ENCODE measurements at regions not wholly inside any gene's neighbourhood (a gene's known extent, or its start where the extent isn't known, plus 50 kb on each side); places are given as distances from the start of the nearest gene placed in this dataset.
"Not testable (repeated sequence)": the region's sequence is repeated elsewhere in the genome, so short reads cannot be mapped to it uniquely, and the experiment has no call there.

- DNase-seq, result peak; percentile 70
These were observed 204.8 kb downstream of the KCNK2 start for GRCh38 chr1:215287362-215287761.

DNA sequence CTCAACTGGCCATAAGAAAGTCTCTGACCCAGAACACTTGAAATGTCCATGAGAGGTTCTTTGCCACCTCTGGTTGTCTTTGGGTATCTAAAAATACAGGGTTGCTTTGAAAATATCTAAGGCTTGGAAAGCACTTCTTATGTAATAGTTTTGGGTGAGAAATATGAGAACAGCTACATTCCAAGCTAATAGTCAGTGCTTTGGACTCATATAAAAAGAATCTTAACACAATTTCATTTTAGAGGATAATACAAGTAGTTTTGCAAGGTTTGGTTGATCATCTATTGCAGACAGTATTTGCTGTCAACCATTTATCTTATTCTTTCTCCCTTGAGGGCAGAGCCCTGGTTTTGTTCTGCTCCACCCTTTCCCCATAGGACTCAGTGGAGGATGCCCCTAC, 207.5 kb downstream of the KCNK2 start:
- DNase-seq, result no peak

GRCh38 chr1:215292932-215293331, 210.4 kb downstream of the KCNK2 start:
- no peak for DNase-seq

GRCh38 chr1:215306426-215306825, 223.9 kb downstream of the KCNK2 start:
- no peak for DNase-seq

DNA sequence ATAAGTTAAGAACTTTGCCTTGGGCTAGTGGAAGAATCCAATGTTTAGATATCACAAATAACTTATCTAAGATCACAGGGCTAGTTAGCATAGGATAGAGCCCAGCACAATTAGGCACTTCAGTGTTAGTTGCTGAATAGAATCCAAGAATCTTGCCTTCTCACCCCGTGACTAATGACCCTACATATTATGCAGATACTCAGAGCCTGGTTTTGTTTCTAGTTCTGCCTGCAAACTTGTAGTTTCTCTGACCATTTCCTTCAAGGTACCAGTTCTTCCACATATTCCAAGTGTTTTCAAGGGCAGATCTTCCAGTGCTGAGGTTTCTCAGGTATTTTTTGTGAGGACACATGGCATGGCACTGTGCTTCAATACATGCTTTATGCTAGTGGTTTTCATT, 239.3 kb downstream of the KCNK2 start:
- DNase-seq, result no peak

DNA sequence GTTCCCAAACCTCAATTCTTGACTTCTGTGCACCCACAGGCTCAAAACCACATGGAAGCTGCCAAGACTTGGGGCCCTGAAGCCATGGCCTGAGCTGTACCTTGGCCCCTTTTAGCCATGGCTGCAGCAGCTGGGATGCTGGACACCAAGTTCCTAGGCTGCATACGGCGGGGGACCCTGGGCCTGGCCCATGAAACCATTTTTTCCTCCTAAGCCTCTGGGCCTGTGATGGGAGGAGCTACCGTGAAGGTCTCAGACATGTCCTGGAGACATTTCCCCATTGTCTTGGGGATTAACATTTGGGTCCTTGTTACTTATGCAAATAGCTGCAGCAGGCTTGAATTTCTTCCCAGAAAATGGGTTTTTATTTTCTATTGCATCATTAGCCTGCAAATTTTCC, 241.5 kb downstream of the KCNK2 start:
- DNase-seq, result not testable (repeated sequence)

DNA sequence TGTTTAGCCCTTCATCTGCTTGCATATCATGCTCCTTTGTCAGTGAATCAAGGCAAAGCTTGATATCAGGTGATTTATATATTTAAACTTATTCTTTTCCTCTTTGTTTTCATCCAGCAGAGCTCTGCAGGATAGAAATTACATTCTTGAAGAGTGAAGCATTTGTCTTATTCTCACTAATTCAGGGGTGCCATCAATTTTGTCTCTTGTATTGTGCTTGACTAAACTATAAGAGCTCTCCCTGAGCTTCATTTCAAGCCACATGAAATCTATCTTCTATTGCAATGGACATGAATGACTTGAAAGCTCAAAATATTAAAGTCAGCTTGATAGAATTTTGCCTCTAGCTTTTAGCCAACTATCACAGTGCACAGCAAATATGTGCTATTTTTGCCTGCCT, 236.7 kb upstream of the KCTD3 start:
- no peak for DNase-seq

GRCh38 chr1:215344539-215344938, 222.6 kb upstream of the KCTD3 start:
- DNase-seq, result no peak

DNA sequence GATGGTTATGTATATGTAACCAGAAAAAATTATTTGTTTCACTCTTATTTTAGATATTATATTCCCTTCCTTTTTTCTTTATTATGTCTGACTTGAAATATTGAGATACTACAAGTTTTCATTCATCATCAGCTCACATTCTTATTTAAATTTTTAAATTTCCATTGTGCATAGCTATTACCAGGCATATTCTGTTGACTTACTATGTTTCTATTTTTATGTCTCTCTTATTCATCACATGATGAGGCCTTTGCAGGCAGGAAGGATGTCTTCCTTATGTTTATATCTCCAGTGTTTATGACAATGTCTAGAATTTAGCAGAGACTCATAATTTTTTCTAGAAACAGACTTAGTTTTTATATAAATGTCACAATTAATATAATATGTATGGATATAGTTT, 221.9 kb upstream of the KCTD3 start:
- DNase-seq, result no peak

DNA sequence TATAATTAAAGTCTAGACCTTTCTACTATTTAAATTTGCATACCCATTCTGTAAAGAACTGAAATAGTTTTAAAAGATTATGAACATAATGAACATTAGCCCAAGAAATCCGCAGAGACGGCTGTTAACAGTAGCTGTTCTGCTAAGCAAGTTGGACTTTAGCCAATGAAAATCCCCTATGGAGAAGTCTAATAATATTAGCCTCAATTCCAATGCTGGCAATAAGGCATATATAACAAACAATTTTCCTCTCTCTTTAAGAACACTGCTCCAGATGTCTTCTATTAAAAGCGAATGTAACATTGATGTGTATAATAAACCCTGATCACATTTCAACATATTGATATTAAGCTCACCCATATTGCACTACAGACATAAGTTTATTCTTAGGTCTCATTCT, 221.3 kb upstream of the KCTD3 start:
- DNase-seq, result no peak

GRCh38 chr1:215357901-215358300, 209.2 kb upstream of the KCTD3 start:
- DNase-seq, result no peak

- no peak for DNase-seq
These were observed 208.7 kb upstream of the KCTD3 start for GRCh38 chr1:215358356-215358755.

DNA sequence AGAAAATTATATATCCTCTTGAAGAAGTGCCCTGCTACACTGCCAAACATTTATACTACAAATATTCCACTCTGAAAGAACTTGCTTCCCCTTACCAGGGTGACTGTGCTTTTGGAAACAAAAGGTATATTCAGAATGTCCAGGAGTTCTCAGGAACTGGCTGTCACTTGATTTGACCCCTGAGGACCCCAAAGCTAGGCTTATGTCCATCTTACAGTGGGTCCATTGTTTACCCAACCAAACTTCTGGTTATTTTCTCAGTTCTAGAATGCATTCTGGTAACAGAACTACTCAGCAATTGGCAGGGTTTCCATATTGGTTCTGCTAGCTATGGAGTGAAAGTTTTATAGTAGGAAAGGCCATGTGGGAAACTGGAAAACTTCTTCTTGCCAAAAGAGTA, 207.1 kb upstream of the KCTD3 start:
- no peak for DNase-seq

DNA sequence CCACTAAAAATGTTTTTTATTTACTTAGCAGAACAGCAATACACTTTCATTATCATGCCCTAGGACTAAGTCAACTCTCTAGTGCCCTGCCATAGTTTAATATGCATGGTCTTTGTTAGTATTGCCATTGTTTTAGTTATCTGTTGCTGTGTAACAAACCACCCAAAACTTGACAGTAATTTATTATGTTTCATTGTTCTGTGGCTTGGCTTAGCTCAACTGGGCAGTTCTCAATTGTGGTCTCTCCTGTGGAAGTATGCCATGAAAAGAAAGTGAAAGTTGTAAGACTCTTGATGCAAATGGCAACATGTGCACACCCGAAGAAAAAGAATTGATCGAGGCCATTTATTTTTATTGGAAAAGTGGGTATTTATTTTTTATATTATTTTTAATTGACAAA, 206.3 kb upstream of the KCTD3 start:
- DNase-seq, result no peak

DNA sequence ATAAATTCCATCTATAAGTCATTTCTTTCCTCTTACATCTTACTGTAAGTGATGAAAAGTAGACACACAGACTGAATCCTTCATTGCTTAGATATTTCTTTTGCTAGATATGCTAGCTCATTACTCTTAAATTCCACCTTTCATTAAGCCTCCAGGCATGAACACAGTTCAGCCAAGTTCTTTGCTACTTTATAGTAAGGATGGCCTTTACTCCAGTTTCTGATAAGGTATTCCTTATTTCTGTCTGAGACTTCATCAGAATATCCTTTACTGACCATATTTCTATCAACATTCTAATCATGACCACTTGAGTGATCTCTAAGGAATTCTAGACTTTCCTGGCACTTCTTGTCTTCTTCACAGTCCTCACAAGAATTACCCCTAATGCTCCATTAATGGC, 191.7 kb upstream of the KCTD3 start:
- no peak for DNase-seq

- no peak for DNase-seq
These were observed 190.4 kb upstream of the KCTD3 start for GRCh38 chr1:215376544-215377264.

DNA sequence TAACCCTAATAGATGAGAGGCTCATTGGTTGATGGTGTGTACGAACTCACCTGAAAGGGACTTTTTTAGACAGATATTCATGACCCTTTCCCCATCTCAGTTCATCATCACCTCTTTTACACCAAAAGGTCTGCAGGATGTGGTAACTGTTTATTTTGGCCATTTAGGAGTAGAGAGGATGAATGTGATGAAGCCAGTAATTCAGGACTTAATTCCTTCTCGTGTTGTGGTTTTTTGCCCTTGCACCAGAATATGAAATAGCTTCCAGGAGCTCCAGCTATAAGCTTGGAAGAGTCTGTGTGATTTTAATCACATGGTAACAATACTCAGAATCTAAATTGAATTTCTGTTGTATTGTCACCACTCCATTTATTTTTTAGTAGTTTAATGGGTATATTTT, 189.4 kb upstream of the KCTD3 start:
- DNase-seq, result no peak

- DNase-seq, result no peak
These were observed 186.5 kb upstream of the KCTD3 start for GRCh38 chr1:215380566-215380965.

DNA sequence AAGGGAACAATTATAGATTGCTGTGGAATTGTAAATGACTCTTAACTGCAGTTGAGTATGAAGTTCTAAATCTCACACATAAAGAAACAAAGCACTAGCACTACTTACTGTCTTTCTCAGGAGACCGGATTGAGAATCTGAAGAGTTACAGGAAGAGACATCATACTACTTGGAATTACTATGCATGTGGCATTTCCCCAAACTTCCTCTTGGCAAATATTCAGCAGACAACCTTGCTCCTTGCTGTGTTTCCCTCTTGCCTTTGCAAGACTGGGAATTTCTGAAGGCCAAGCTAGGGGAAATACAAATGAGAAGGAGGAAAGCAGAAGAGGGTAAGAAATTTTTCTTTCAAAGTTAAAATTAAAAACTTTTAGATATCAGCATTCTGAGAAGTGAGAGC, 173.6 kb upstream of the KCTD3 start:
- no peak for DNase-seq

GRCh38 chr1:215394084-215394991, 172.8 kb upstream of the KCTD3 start:
- no peak for DNase-seq

- DNase-seq, result no peak
These were observed 170.0 kb upstream of the KCTD3 start for GRCh38 chr1:215397106-215397505.

- DNase-seq, result no peak
These were observed 169.3 kb upstream of the KCTD3 start for GRCh38 chr1:215397843-215398242.

GRCh38 chr1:215399787-215400186, 167.3 kb upstream of the KCTD3 start:
- DNase-seq, result no peak

- no peak for DNase-seq
These were observed 166.4 kb upstream of the KCTD3 start for GRCh38 chr1:215400741-215401140.
